ENCODE measurements at regions not wholly inside any gene's neighbourhood (a gene's known extent, or its start where the extent isn't known, plus 50 kb on each side); places are given as distances from the start of the nearest gene placed in this dataset.

DNA sequence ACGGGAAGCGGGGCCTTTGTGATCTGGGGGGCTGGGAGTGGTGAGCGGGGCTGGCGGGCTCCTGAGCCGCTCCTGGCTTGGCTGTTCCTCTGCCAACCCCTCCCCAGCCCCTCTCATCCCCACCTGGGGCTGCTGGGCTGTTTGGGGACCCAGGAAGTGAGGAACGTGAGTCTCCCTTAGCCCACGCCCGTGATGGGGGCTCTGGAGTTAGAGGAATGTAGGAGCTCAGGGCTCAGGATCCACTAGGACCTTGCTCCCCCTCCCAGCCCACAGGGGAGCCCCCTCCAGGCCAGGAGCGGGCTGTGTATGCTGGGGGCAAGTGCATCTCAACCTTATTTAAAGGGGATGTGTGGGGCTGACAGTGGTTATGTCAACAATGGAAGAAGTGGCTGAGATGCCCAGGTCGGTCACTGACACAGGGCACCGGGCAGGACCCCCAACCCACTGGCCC is 134.1 kb downstream of the URI1 start:
- TF ChIP-seq CTCF (IDR thresholded peaks at IDR 0.05): no peak
- H3K27ac ChIP-seq: no peak overlapping the region
- DNase-seq (no peak), ATAC-seq (no peak)
- no peaks in the 10 kb centered on the region for H3K27me3 ChIP-seq (ENCODE audit: low read depth)
- no peaks in the 10 kb centered on the region for H3K36me3 ChIP-seq
- no peak overlapping the region for H3K4me3 ChIP-seq
- H3K4me1 ChIP-seq: no peaks in the 10 kb centered on the region
- H3K9me3 ChIP-seq: no peaks in the 10 kb centered on the region
- intact Hi-C loops (cut with DNase I): no loop called here

- ATAC-seq (no peak), DNase-seq (no peak)
- TF ChIP-seq CTCF (IDR thresholded peaks at IDR 0.05): no peak
- Histone ChIP-seq H3K36me3 (no peaks in the 10 kb centered on the region), H3K4me3 (no peak overlapping the region), H3K27ac (no peak overlapping the region), H3K4me1 (no peaks in the 10 kb centered on the region), H3K27me3 (ENCODE audit: low read depth) (no peaks in the 10 kb centered on the region), H3K9me3 (no peaks in the 10 kb centered on the region)
- intact Hi-C loops (cut with DNase I): no loop called here
Observed at GRCh38 chr19:30076751-30077670, 135.0 kb downstream of the URI1 start.

- intact Hi-C loops (cut with DNase I): no loop called here
- TF ChIP-seq CTCF (IDR thresholded peaks at IDR 0.05): no peak
- no peaks in the 10 kb centered on the region for H3K4me1 ChIP-seq
- ATAC-seq: no peak
- H3K27ac ChIP-seq: no peak overlapping the region
- no peak overlapping the region for H3K4me3 ChIP-seq
- H3K36me3 ChIP-seq: no peaks in the 10 kb centered on the region
- H3K27me3 ChIP-seq (ENCODE audit: low read depth): no peaks in the 10 kb centered on the region
- no peaks in the 10 kb centered on the region for H3K9me3 ChIP-seq
- no peak for DNase-seq
Observed at GRCh38 chr19:30077851-30078355, 135.9 kb downstream of the URI1 start.

DNA sequence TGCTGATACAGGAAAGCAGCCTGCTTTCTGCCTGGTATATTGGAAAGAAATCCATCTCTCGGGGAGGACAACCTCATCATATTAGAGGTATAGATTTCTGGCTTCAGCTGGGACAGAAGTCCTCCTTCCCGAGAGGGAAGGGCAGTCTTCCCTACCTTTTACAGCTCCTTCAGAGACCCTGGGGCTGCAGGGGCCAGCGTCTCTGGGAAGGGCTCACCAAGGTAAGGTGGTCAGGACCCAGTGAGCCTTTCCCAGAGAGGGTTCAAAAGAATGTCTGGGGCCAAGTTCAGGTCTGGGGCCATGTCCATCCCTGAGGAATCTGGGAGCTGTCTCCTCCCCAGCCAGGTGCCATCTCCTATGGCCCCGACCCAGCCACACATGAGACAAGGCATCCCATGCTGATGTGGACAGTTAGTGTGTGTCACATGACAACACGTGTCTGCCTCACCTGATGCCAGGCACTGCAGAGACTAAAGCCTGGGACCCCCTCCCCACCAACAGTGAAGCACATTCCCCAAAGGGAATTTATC is 136.4 kb downstream of the URI1 start:
- Histone ChIP-seq H3K4me3 (no peak overlapping the region), H3K9me3 (no peaks in the 10 kb centered on the region), H3K27me3 (ENCODE audit: low read depth) (peaks cover 4% of the 10 kb centered on the region), H3K27ac (no peak overlapping the region), H3K36me3 (no peaks in the 10 kb centered on the region), H3K4me1 (no peaks in the 10 kb centered on the region)
- ATAC-seq (no peak), DNase-seq (no peak)
- intact Hi-C loops (cut with DNase I): no loop called here
- no peak for TF ChIP-seq CTCF (IDR thresholded peaks at IDR 0.05)

- H3K36me3 ChIP-seq: no peaks in the 10 kb centered on the region
- peaks cover 7% of the 10 kb centered on the region for H3K27me3 ChIP-seq (ENCODE audit: low read depth)
- no peaks in the 10 kb centered on the region for H3K4me1 ChIP-seq
- H3K9me3 ChIP-seq: no peaks in the 10 kb centered on the region
- intact Hi-C loops (cut with DNase I): no loop called here
- H3K27ac ChIP-seq: no peak overlapping the region
- TF ChIP-seq CTCF (IDR thresholded peaks at IDR 0.05): no peak
- ATAC-seq (no peak), DNase-seq (no peak)
- H3K4me3 ChIP-seq: no peak overlapping the region
Observed at GRCh38 chr19:30079200-30079599, 137.2 kb downstream of the URI1 start.

Measured in lower lobe of right lung (tissue), 2 donors.